DOHH2 (cell line): ENCODE measurements at regions not wholly inside any gene's neighbourhood (a gene's known extent, or its start where the extent isn't known, plus 50 kb on each side); places are given as distances from the start of the nearest gene placed in this dataset.

Experiments used
- H3F3A ChIP-seq: fragments of 200-600 bp; sonication (generic), shearing (Covaris generic); 2 replicates; pipeline ENCODE4 v1.6.0; 2016; ENCODE audit warnings: antibody characterized with exemption, mild to moderate bottlenecking; ENCODE audit not compliant: control insufficient read depth, insufficient read depth
- H3K27ac ChIP-seq: fragments of 200-600 bp; sonication (generic); 2 replicates; pipeline ENCODE4 v1.5.1; 2014; ENCODE audit warnings: low read depth, mild to moderate bottlenecking, low read length, moderate library complexity
- H3K27me3 ChIP-seq: fragments of 200-600 bp; sonication (generic); 2 replicates; pipeline ENCODE4 v1.6.1; 2014; ENCODE audit warnings: mild to moderate bottlenecking, low read length, mixed read lengths; ENCODE audit not compliant: control insufficient read depth
- H3K36me3 ChIP-seq: fragments of 200-600 bp; sonication (generic); 2 replicates; pipeline ENCODE4 v1.6.1; 2014; ENCODE audit warnings: mild to moderate bottlenecking, low read length, moderate library complexity, mixed read lengths; ENCODE audit not compliant: control insufficient read depth
- H3K4me1 ChIP-seq: fragments of 200-600 bp; sonication (generic); 2 replicates; pipeline ENCODE4 v1.6.1; 2014; ENCODE audit warnings: mild to moderate bottlenecking, low read length, mixed read lengths; ENCODE audit not compliant: control insufficient read depth
- H3K4me2 ChIP-seq: fragments of 200-600 bp; sonication (generic); 2 replicates; pipeline ENCODE4 v1.6.0; 2014; ENCODE audit warnings: mild to moderate bottlenecking, low read length, moderate library complexity
- H3K4me3 ChIP-seq: fragments of 200-600 bp; sonication (generic); 2 replicates; pipeline ENCODE4 v1.5.1; 2014; ENCODE audit warnings: mild to moderate bottlenecking, low read length, mixed read lengths
- H3K79me2 ChIP-seq: fragments of 200-600 bp; sonication (generic); 2 replicates; pipeline ENCODE4 v1.6.1; 2014; ENCODE audit warnings: mild to moderate bottlenecking, low read length, mixed read lengths; ENCODE audit not compliant: control insufficient read depth
- H3K9me2 ChIP-seq: fragments of 200-600 bp; sonication (generic); replicated peaks from 2 replicates; pipeline ENCODE4 v1.6.1; 2014; ENCODE audit warnings: mild to moderate bottlenecking, low read length, mixed read lengths; ENCODE audit not compliant: control insufficient read depth
- H3K9me3 ChIP-seq: fragments of 200-600 bp; sonication (generic); 2 replicates; pipeline ENCODE4 v1.6.1; 2014; ENCODE audit warnings: antibody characterized with exemption, low read length, mixed read lengths; ENCODE audit not compliant: control insufficient read depth, insufficient read depth
- H4K20me1 ChIP-seq: fragments of 200-600 bp; sonication (generic); 2 replicates; pipeline ENCODE4 v1.6.0; 2014; ENCODE audit warnings: low read depth, mild to moderate bottlenecking, antibody characterized with exemption, low read length, moderate library complexity; ENCODE audit not compliant: control insufficient read depth, insufficient read depth
- CTCF ChIP-seq: fragments of 200-600 bp; sonication (generic); IDR thresholded peaks from one replicate; pipeline ENCODE4 v1.5.1; 2014; ENCODE audit warnings: antibody characterized with exemption, mild to moderate bottlenecking, low read depth, low read length; ENCODE audit not compliant: poor library complexity, severe bottlenecking
- EZH2phosphoT487 ChIP-seq: fragments of 200-600 bp; sonication (generic); IDR thresholded peaks from 2 replicates; pipeline ENCODE4 v1.6.1; 2017; ENCODE audit warnings: borderline replicate concordance, mild to moderate bottlenecking, antibody characterized with exemption, low read length, moderate library complexity, mixed read lengths

DNA sequence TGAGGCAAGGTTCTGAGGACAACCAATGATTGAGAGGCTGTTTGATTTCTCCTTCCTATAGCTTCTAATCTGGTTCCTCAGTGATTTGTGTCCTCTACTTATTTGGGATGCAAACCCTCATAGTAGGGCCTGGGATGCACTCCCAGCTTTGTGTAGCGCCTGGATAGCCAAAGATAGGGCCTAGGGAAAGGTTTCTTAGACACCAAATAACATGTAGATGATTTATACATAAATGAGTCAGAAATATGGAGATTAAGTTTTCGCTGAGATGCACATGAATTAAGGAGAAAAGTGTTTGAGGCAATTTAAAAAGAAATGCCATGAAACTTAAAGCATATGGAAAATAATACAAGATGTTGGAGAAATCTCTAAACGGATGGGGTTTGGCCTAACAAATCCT, 66.0 kb upstream of the LMO4 start:
- H3K27ac ChIP-seq = no peak overlapping the region

DNA sequence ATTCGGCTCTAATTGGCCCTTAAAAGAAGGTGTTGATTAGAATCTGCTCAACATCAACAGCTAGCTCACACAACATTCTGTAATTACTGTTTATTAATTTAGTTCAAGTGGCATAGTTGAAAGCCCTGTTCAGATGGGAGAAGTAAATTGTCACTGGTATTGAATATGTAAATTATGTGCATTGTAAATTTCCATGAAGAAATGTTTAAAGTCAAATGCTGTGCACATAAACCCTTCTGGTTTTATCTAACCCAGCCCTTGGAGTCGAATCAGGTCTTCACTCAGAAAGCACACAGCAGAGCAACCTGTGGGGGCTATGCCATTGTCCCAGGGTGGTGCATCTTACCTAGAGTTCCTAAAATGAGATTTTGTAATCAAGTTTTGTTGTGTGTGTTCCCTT, 65.4 kb upstream of the LMO4 start:
- Histone ChIP-seq H3K27me3 (peaks cover 4% of the 10 kb centered on the region; the same call in 1 of the 2 replicates), H3K4me3 (no peak overlapping the region), H3K4me2 (no peak overlapping the region), H3K36me3 (no peaks in the 10 kb centered on the region), H3K27ac (no peak overlapping the region), H4K20me1 (no peaks in the 10 kb centered on the region), H3F3A (no peaks in the 10 kb centered on the region), H3K9me2 (no peaks in the 10 kb centered on the region), H3K4me1 (no peaks in the 10 kb centered on the region), H3K9me3 (no peaks in the 10 kb centered on the region), H3K79me2 (no peaks in the 10 kb centered on the region)
- TF ChIP-seq CTCF (no peak), EZH2phosphoT487 (no peak)

More for the DNA sequence above, 66.0 kb upstream of the LMO4 start:
- Histone ChIP-seq H4K20me1 (no peaks in the 10 kb centered on the region), H3K9me2 (no peaks in the 10 kb centered on the region), H3K4me2 (no peak overlapping the region), H3K36me3 (no peaks in the 10 kb centered on the region), H3K4me1 (no peaks in the 10 kb centered on the region), H3F3A (no peaks in the 10 kb centered on the region), H3K79me2 (no peaks in the 10 kb centered on the region), H3K9me3 (no peaks in the 10 kb centered on the region), H3K27me3 (peaks cover 4% of the 10 kb centered on the region; the same call in 1 of the 2 replicates), H3K4me3 (no peak overlapping the region)
- TF ChIP-seq CTCF = no peak
- TF ChIP-seq EZH2phosphoT487 = no peak

DNA sequence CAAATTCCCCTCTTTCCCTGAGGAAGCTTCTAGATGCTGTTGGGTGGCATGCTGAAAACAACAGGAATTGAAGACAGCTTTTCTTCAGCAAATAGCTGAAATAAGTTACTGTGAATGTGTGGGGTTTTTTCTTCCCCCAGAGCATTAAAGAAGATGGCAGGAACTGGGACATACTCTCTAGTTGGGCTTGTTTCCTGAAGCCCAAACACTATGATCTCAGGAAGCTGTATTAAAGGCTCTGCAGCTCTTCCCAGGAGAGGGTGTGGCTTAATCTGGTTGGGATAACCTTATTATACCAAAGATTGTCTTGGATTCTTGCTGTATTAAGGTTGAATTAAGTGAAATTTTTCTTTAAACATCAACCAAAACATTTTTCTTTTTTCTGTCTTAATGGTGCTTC, 64.9 kb upstream of the LMO4 start:
- Histone ChIP-seq H3K27ac (no peak overlapping the region), H3K4me1 (no peaks in the 10 kb centered on the region), H3K9me2 (no peaks in the 10 kb centered on the region), H3K79me2 (no peaks in the 10 kb centered on the region), H3K4me2 (no peak overlapping the region), H4K20me1 (no peaks in the 10 kb centered on the region), H3K36me3 (no peaks in the 10 kb centered on the region), H3K27me3 (peaks cover 4% of the 10 kb centered on the region; the same call in 1 of the 2 replicates), H3K4me3 (no peak overlapping the region), H3K9me3 (no peaks in the 10 kb centered on the region), H3F3A (no peaks in the 10 kb centered on the region)
- TF ChIP-seq CTCF (no peak), EZH2phosphoT487 (no peak)

- Histone ChIP-seq H3F3A (no peaks in the 10 kb centered on the region), H3K9me2 (no peaks in the 10 kb centered on the region), H4K20me1 (no peaks in the 10 kb centered on the region), H3K36me3 (no peaks in the 10 kb centered on the region), H3K27ac (no peak overlapping the region), H3K4me1 (no peaks in the 10 kb centered on the region), H3K4me3 (no peak overlapping the region), H3K4me2 (no peak overlapping the region), H3K79me2 (no peaks in the 10 kb centered on the region), H3K9me3 (no peaks in the 10 kb centered on the region), H3K27me3 (peaks cover 12% of the 10 kb centered on the region)
- TF ChIP-seq EZH2phosphoT487 (no peak), CTCF (no peak)
Observed at GRCh38 chr1:87264976-87265375, 63.7 kb upstream of the LMO4 start.
